HUES48 (cell line): ENCODE measurements at regions not wholly inside any gene's neighbourhood (a gene's known extent, or its start where the extent isn't known, plus 50 kb on each side); places are given as distances from the start of the nearest gene placed in this dataset.

Experiments
- H3K27ac ChIP-seq: one replicate; pipeline ENCODE4 v1.7.0; 2013; ENCODE audit warnings: low read depth, low read length, inconsistent platforms
- H3K27me3 ChIP-seq: 2 replicates; pipeline ENCODE4 v1.6.1; 2013; ENCODE audit warnings: mild to moderate bottlenecking, low read length; ENCODE audit not compliant: control insufficient read depth, insufficient read depth
- H3K36me3 ChIP-seq: 2 replicates; pipeline ENCODE4 v1.6.1; 2013; ENCODE audit warnings: low read length; ENCODE audit not compliant: control insufficient read depth, insufficient read depth
- H3K4me1 ChIP-seq: 2 replicates; pipeline ENCODE4 v1.6.1; 2013; ENCODE audit warnings: mild to moderate bottlenecking, low read length; ENCODE audit not compliant: control insufficient read depth, insufficient read depth
- H3K4me3 ChIP-seq: 2 replicates; pipeline ENCODE4 v1.5.1; 2013; ENCODE audit warnings: mild to moderate bottlenecking, low read depth, low read length
- H3K9ac ChIP-seq: 2 replicates; pipeline ENCODE4 v1.6.1; 2013; ENCODE audit warnings: mild to moderate bottlenecking, low read depth, low read length, moderate library complexity
- H3K9me3 ChIP-seq: 2 replicates; pipeline ENCODE4 v1.6.1; 2013; ENCODE audit warnings: low read length; ENCODE audit not compliant: control insufficient read depth, insufficient read depth

DNA sequence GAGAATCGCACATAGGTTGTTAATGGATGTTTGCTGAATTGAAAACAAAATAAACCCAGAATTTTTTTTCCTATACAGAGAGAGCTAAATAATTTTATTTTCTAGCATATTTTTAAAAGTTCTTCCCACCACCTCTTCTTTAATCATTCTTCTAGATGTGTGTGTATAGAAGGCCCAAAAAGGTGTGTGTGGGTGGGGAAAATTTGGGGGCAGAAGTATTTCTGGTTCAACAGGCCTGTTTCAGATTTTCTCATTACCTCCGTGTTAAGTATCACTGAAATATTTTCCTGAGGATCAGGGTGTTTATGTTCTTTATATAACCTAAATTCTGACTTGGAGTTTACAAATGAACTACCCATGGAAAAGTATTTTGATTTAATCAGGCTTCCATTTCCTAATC is 144.2 kb upstream of the ZNF804B start:
- H3K9ac ChIP-seq = no peak overlapping the region
- H3K4me1 ChIP-seq = no peaks in the 10 kb centered on the region
- H3K9me3 ChIP-seq = no peaks in the 10 kb centered on the region
- no peak overlapping the region for H3K27ac ChIP-seq
- no peaks in the 10 kb centered on the region for H3K27me3 ChIP-seq
- H3K4me3 ChIP-seq = no peak overlapping the region
- H3K36me3 ChIP-seq = no peaks in the 10 kb centered on the region

DNA sequence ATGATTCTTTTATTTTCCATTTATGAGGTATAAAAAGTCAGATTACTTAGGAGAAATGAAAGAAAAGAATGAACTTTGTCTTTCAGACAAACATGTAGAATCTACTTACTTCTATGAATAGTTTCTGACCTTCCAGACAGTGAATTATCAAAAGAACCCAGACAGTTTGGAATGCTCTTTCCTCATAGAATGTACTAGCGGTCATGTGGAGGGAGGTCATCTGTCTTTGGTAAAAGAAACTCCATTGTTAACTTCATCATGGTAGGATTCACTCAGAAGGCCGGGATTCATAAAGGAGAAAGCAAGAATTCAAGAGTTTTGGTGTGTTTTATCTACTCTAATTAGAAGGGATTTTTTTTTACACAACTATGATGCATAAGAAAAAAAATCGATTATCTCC is 144.8 kb upstream of the ZNF804B start:
- Histone ChIP-seq H3K4me1 (no peaks in the 10 kb centered on the region), H3K9ac (no peak overlapping the region), H3K36me3 (no peaks in the 10 kb centered on the region), H3K9me3 (no peaks in the 10 kb centered on the region), H3K4me3 (no peak overlapping the region), H3K27me3 (no peaks in the 10 kb centered on the region), H3K27ac (no peak overlapping the region)

DNA sequence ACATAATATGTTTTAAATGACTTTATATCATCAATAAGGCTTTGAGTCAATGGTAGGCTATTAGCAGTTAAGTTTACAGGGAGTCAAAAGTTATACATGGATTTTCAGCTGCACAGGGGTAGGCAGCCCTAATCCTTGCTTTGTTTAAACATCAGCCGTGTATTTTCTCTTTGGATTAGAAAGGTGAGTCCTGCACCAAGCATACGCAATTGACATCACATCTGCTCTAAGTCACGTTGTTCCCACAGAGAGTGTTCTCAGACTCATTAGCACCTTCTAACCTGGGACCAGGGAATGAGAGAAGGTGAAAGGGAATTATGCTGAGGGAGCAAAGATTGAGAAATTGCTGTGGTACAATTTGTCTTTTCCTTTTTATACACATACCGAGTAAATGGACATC is 148.6 kb upstream of the ZNF804B start:
- Histone ChIP-seq H3K27ac (no peak overlapping the region), H3K9me3 (no peaks in the 10 kb centered on the region), H3K36me3 (no peaks in the 10 kb centered on the region), H3K4me3 (no peak overlapping the region), H3K4me1 (no peaks in the 10 kb centered on the region), H3K9ac (no peak overlapping the region), H3K27me3 (no peaks in the 10 kb centered on the region)

DNA sequence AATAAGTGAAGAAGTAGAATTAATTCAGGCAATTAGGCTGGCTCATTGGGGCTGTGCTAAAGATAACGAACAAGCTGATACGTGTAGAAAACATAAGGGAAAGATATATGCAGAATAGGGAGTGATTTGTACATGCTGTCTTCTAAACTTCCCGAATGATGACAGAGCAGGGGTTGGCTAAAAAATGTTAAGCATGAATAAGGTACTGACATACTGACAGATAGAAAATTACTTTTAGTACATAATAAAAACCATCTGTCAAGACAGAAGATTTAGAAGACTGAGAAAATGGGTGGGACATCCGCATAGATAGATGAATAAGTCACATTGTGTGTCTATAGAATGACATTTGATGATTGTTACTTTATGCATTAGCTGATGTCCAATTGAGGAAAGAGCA is 158.8 kb upstream of the ZNF804B start:
- H3K36me3 ChIP-seq = no peaks in the 10 kb centered on the region
- H3K9me3 ChIP-seq = no peaks in the 10 kb centered on the region
- H3K27ac ChIP-seq = no peak overlapping the region
- H3K27me3 ChIP-seq = no peaks in the 10 kb centered on the region
- no peak overlapping the region for H3K4me3 ChIP-seq
- H3K9ac ChIP-seq = no peak overlapping the region
- H3K4me1 ChIP-seq = peaks cover 11% of the 10 kb centered on the region

DNA sequence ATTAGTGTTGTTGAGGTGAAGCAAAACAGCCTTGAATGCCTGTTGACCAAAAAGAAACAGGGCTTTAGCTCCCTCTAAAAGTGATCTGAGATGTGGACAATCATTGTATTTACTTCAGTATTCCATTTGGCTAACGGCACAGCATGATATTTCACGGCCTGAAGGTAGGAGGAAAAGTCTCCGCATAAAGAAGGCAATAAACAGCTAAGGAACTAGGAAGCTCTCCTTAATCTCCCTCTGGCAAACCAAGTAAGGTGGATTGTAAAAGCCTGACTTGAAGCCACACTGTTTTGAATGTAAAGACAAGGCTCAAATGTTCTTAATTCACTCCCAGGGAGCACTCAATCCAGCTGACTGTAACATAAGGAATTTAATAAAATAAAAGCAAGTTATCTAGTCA is 160.0 kb upstream of the ZNF804B start:
- Histone ChIP-seq H3K4me1 (peaks cover 11% of the 10 kb centered on the region), H3K4me3 (no peak overlapping the region), H3K9ac (no peak overlapping the region), H3K27ac (no peak overlapping the region), H3K27me3 (no peaks in the 10 kb centered on the region), H3K36me3 (no peaks in the 10 kb centered on the region), H3K9me3 (no peaks in the 10 kb centered on the region)

DNA sequence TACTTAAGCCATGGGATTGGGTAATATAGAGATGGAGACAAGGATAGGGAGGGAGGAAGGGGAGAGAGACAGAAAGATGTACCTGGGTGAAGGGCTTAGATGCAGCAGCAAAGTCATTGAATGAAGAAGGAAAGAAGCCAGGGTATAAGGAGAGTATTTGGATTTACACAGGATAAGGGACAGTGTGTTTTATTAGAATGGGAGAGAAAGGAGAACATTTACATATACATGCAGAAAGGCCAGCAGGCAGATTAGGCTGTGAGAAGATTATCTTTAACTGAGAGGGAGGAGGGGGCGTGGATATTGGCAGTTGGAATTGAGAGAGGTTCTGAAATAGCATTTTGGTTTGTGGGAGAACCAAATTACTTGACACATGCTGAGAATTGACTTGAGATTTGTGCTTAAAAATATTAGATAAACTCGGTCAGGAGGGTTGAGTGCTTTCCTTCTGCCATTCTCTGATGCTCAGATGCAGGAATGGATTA is 161.5 kb upstream of the ZNF804B start:
- no peak overlapping the region for H3K9ac ChIP-seq

DNA sequence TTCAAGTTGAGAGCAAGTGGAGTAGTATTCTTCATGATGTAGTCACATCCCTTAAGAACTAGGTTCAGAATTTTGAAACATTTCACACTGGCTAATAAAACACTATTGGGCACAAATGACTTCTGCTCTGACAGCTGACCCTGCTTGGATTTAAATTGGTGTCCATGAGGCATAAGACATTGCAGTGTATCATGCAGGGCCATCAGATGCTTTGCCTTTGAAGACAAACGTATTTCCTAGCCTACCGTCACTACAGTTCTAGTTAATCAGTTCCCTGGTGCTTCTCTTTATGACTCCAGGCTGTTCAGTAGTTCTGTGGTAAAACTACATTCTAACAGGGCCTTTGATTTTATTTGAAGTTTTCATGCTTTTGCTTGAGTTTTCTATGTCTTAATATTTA is 168.5 kb upstream of the ZNF804B start:
- Histone ChIP-seq H3K9me3 (no peaks in the 10 kb centered on the region), H3K36me3 (no peaks in the 10 kb centered on the region), H3K4me3 (no peak overlapping the region)

More for the DNA sequence above, 161.5 kb upstream of the ZNF804B start:
- H3K27me3 ChIP-seq = no peaks in the 10 kb centered on the region
- H3K9me3 ChIP-seq = no peaks in the 10 kb centered on the region
- no peak overlapping the region for H3K27ac ChIP-seq
- H3K4me3 ChIP-seq = no peak overlapping the region
- no peaks in the 10 kb centered on the region for H3K36me3 ChIP-seq
- peaks cover 11% of the 10 kb centered on the region for H3K4me1 ChIP-seq

DNA sequence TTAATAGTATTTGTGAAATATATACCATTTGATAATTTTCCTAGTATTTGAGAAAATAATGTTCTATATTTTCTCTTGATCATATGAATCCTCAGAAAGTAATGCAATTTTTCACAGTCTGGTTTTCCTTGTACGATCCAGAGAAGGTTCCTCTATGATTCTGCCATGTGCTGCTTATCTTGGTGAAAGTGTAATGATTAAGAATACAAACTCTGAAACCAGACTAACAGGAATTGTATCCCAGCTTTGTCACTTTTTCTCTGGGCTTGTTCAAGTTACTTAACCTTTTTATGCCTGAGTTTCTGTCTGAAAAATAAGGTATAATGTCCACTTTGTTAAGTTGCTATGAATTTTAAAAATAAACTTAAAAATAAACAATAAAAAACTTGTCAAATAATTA is 169.6 kb upstream of the ZNF804B start:
- Histone ChIP-seq H3K9ac (no peak overlapping the region), H3K9me3 (no peaks in the 10 kb centered on the region), H3K27me3 (no peaks in the 10 kb centered on the region), H3K4me3 (no peak overlapping the region), H3K4me1 (peaks cover 11% of the 10 kb centered on the region; the same call in 1 of the 2 replicates), H3K27ac (no peak overlapping the region), H3K36me3 (no peaks in the 10 kb centered on the region)

More for the DNA sequence above, 168.5 kb upstream of the ZNF804B start:
- no peak overlapping the region for H3K27ac ChIP-seq
- peaks cover 11% of the 10 kb centered on the region; the same call in 1 of the 2 replicates for H3K4me1 ChIP-seq
- H3K9ac ChIP-seq = no peak overlapping the region
- H3K27me3 ChIP-seq = no peaks in the 10 kb centered on the region

DNA sequence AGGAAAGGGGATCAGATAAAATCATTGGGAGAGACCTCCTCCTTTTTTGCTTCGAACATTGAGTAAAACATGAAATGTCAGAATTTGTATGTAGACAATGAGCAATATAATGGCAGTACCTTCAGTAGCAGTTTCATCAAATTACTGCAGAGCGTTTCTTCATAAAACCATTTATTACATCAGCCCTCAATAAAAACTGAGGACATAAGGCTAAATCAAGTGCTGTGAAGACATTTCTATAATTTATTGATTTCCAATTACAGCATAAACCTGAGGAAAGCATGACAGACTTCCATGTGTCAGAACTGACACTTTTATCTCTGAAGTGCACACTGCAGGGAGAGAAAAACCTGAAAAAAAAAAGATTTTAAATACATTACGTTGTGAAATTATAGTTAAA is 172.6 kb upstream of the ZNF804B start:
- Histone ChIP-seq H3K4me3 (no peak overlapping the region), H3K27me3 (no peaks in the 10 kb centered on the region), H3K36me3 (no peaks in the 10 kb centered on the region), H3K4me1 (peaks cover 11% of the 10 kb centered on the region; the same call in 1 of the 2 replicates), H3K9me3 (no peaks in the 10 kb centered on the region), H3K27ac (no peak overlapping the region), H3K9ac (no peak overlapping the region)

DNA sequence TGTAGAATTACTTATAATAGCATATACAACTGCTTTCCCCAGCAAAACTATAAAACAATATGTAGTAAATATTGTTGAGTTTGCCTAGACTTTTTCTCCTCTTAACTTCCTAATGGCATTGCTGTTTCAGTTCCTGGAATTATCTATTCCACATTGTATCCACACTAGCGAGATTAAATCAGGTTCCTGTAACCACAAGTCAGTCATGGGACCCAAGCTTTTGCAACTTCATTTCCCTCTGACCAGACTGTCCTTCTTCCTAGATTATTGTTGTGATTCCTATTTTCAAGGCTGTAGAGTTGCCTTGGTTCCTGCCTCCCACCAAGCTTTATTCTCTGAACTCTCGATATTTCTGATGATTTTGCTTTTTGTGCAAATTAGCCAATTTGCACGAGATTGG is 173.3 kb upstream of the ZNF804B start:
- Histone ChIP-seq H3K27ac (no peak overlapping the region), H3K9me3 (no peaks in the 10 kb centered on the region), H3K4me3 (no peak overlapping the region), H3K9ac (no peak overlapping the region), H3K36me3 (no peaks in the 10 kb centered on the region), H3K27me3 (no peaks in the 10 kb centered on the region), H3K4me1 (peaks cover 11% of the 10 kb centered on the region; the same call in 1 of the 2 replicates)

DNA sequence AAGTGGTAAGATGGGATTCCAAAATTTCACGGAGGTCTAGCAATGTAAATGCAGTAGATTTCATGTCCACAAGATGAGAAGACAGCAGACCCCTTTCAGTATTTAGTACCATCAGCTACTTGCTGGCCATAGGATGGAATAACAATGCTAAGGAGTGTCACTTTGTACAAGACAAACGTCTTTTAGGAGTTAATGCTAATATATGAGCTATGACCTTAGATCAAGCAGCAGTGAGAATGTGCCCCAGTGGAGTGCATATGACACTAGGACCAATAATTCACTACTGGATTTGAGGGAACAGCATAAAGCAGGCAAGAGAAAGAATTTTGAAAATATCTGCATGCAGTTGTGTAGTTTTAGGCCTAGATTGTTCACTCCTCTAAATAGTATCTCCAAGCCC is 182.8 kb upstream of the ZNF804B start:
- Histone ChIP-seq H3K27me3 (no peaks in the 10 kb centered on the region), H3K36me3 (no peaks in the 10 kb centered on the region), H3K9ac (no peak overlapping the region), H3K27ac (no peak overlapping the region), H3K9me3 (no peaks in the 10 kb centered on the region), H3K4me1 (no peaks in the 10 kb centered on the region), H3K4me3 (no peak overlapping the region)
